ENCODE measurements at regions not wholly inside any gene's neighbourhood (a gene's known extent, or its start where the extent isn't known, plus 50 kb on each side); places are given as distances from the start of the nearest gene placed in this dataset.

GRCh38 chr15:66844041-66844746 lies 142.2 kb downstream of the SMAD6 start:
- no peak for TF ChIP-seq CTCF (IDR thresholded peaks at IDR 0.05; ENCODE audit: control insufficient read depth, insufficient read depth, low read depth, low read length, missing control alignments)
- DNase-seq (ENCODE audit: low read depth): no peak
- no peak overlapping the region for H3K4me3 ChIP-seq (ENCODE audit: control insufficient read depth, low read depth, low read length)

DNA sequence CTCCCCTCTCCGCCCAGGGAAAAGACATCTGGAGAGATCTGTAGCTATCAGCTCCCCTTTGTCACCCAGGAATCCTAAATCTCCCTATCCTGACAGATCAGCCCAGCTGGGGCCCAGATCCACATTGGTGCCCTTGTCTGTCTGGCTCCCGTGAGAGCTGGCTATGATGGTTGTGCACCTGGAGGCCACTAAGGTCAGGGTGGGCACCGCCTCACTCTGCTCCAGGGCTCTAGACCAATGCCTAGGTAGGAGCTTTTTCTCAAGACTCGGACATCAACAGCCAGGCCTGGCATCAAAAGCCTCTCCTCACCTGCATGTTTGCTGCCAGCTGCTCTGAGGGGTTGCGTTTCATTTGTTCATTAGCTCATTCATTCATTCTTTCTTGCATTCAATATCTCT lies 142.7 kb downstream of the SMAD6 start:
- no peak overlapping the region for H3K4me3 ChIP-seq (ENCODE audit: control insufficient read depth, low read depth, low read length)
- no peak for TF ChIP-seq CTCF (IDR thresholded peaks at IDR 0.05; ENCODE audit: control insufficient read depth, insufficient read depth, low read depth, low read length, missing control alignments)
- no peak for DNase-seq (ENCODE audit: low read depth)

GRCh38 chr15:66845266-66845785 lies 143.3 kb downstream of the SMAD6 start:
- no peak for TF ChIP-seq CTCF (IDR thresholded peaks at IDR 0.05; ENCODE audit: control insufficient read depth, insufficient read depth, low read depth, low read length, missing control alignments)
- H3K4me3 ChIP-seq (ENCODE audit: control insufficient read depth, low read depth, low read length): no peak overlapping the region
- DNase-seq (ENCODE audit: low read depth): no peak

DNA sequence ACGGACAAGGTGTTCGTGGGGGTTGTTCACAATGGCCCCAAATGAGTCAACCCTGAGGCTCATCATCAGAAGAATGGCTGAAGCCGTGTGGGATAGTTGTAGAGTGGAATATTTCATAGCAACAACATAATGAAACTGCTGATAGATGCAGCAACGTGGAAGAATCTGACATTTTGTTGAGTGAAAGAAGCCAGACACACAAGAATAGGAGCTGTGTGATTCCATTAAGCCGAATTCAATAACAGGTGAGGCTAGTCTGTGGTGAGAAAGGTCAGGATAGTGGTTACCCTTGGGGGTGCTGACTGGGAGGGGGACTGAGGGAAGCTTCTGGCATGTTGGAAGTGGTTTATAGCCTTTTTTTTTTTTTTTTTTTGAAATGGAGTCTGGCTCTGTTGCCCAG lies 144.0 kb downstream of the SMAD6 start:
- DNase-seq (ENCODE audit: low read depth): no peak
- TF ChIP-seq CTCF (IDR thresholded peaks at IDR 0.05; ENCODE audit: control insufficient read depth, insufficient read depth, low read depth, low read length, missing control alignments): no peak
- H3K4me3 ChIP-seq (ENCODE audit: control insufficient read depth, low read depth, low read length): no peak overlapping the region

DNA sequence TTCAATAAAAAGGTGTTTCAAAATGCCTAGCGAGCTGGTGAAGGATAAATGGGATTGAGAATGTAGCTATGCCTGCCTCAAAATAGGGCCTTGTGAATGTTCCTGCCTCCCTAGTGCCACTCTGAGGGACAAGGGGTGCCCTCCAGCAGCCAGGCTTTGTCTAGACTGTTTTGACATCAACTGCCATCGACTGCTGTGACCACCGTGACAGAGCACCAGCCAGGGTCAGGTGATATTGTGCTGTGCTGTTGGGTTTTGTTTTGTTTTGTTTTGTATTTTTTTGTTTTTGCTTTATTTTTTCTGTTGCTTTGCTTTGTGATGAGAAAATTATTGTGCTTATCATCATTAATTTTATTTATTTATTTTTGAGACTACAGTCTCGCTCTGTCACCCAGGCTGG lies 144.8 kb downstream of the SMAD6 start:
- no peak for DNase-seq (ENCODE audit: low read depth)
- H3K4me3 ChIP-seq (ENCODE audit: control insufficient read depth, low read depth, low read length): no peak overlapping the region
- TF ChIP-seq CTCF (IDR thresholded peaks at IDR 0.05; ENCODE audit: control insufficient read depth, insufficient read depth, low read depth, low read length, missing control alignments): no peak

- TF ChIP-seq CTCF (IDR thresholded peaks at IDR 0.05; ENCODE audit: control insufficient read depth, insufficient read depth, low read depth, low read length, missing control alignments): no peak
- H3K4me3 ChIP-seq (ENCODE audit: control insufficient read depth, low read depth, low read length): no peak overlapping the region
- DNase-seq (ENCODE audit: low read depth): no peak
Observed at GRCh38 chr15:66847565-66847991, 145.5 kb downstream of the SMAD6 start.
